Choroid plexus epithelial cell (primary cell): ENCODE measurements at regions not wholly inside any gene's neighbourhood (a gene's known extent, or its start where the extent isn't known, plus 50 kb on each side); places are given as distances from the start of the nearest gene placed in this dataset.

Experiments used
- DNase-seq: peaks from one replicate; pipeline ENCODE4 v3.0.0-alpha.2; 2010; ENCODE audit warnings: low read depth
- H3K4me3 ChIP-seq: 2 replicates; pipeline ENCODE4 v1.5.1; 2011; ENCODE audit warnings: low read depth, mild to moderate bottlenecking, control low read depth, low read length, moderate library complexity
- TF ChIP-seq, protein P1 (sequence below): conservative IDR thresholded peaks from 2 replicates; pipeline ENCODE4 v1.5.1; 2011; ENCODE audit warnings: low read depth, mild to moderate bottlenecking, control low read depth, inconsistent platforms, low read length, moderate library complexity

DNA sequence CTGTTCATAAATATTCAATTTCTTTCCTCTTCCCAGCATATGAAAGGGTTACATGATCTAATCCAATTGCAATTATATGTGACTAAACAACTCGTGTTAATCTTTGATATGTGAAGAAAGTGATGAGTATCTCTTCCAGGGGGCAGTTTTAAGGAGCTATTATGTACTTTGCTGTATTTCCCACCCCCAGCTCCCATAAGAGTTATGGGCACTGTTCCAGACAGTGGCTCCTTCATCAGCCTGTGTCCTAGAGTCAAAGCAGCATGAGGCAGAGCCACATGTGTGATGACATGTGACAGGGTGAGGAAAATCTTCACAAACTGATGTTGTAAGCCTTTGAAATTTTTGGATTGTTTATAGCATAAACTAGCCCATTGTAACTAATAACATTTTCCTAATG, 315.4 kb downstream of the DIPK2A start:
- TF ChIP-seq, protein P1, sequence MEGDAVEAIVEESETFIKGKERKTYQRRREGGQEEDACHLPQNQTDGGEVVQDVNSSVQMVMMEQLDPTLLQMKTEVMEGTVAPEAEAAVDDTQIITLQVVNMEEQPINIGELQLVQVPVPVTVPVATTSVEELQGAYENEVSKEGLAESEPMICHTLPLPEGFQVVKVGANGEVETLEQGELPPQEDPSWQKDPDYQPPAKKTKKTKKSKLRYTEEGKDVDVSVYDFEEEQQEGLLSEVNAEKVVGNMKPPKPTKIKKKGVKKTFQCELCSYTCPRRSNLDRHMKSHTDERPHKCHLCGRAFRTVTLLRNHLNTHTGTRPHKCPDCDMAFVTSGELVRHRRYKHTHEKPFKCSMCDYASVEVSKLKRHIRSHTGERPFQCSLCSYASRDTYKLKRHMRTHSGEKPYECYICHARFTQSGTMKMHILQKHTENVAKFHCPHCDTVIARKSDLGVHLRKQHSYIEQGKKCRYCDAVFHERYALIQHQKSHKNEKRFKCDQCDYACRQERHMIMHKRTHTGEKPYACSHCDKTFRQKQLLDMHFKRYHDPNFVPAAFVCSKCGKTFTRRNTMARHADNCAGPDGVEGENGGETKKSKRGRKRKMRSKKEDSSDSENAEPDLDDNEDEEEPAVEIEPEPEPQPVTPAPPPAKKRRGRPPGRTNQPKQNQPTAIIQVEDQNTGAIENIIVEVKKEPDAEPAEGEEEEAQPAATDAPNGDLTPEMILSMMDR = no peak
- no peak overlapping the region for H3K4me3 ChIP-seq
- no peak for DNase-seq

DNA sequence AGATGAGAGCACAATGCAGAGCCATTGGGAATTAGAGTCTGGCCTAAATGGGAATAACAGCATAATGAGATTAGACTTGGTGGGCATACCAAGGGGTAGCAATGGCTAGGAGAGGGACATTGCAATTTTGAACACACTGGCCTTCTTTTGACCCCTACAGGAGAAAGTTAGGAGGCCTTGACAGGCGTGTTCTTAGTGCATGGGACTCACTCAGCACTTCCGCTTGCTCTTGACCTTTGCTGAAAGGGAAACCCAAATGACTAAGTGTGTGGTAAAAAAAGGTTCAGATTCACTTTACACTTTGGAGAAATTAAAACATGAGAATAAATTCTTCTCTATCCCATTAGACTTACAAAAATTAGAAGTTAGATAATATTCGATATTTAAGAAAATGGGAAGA, 317.4 kb downstream of the DIPK2A start:
- TF ChIP-seq, protein P1 = no peak
- H3K4me3 ChIP-seq = no peak overlapping the region
- no peak for DNase-seq

DNA sequence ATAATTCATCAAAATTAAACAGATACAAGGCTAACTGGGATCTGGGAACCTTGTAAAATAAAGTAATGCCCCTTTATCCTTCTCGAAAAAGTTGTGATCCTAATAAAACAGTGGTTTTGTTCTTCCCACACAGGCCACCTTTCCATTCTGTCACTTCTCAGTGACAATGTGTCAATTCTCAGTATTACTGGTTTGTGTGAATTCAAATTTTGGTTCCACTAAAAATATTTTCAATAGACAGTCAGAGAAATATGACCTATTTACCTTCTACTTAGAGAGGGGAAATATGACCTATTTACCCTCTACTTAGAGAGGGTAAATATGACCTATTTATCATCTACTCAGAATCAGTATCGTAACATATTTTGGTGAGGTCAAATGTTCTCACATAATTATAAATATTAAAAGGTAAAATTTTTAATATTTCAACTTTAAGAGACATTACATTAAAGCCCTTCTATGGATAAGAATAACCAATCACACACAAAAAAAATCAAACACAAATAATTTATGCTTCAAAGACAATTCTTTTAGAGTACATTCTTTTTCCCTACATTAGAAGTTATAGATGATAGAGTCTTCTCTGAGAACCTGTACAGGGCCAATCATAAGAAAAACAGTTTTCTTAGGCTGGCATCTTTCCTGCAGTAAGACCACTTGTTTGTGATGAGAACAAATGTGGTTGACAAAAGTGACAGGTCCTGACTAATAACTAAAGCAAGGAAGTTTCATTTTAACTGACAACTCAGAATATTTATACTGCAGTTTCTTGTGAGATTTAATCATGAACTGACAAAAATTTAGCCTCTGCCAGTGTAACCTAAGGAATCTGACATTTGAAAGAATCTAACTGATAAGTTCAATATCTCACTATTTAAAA, 323.3 kb downstream of the DIPK2A start:
- DNase-seq = no peak
- TF ChIP-seq, protein P1 = no peak
- H3K4me3 ChIP-seq = no peak overlapping the region

- TF ChIP-seq, protein P1 = no peak
- H3K4me3 ChIP-seq = no peak overlapping the region
- DNase-seq = no peak
These were observed 324.0 kb downstream of the DIPK2A start for GRCh38 chr3:144295613-144296012.

- DNase-seq = no peak
- TF ChIP-seq, protein P1 = no peak
- no peak overlapping the region for H3K4me3 ChIP-seq
These were observed 325.2 kb downstream of the DIPK2A start for GRCh38 chr3:144296808-144297207.

GRCh38 chr3:144301863-144302262, 330.2 kb downstream of the DIPK2A start:
- no peak overlapping the region for H3K4me3 ChIP-seq
- TF ChIP-seq, protein P1 = no peak
- no peak for DNase-seq

DNA sequence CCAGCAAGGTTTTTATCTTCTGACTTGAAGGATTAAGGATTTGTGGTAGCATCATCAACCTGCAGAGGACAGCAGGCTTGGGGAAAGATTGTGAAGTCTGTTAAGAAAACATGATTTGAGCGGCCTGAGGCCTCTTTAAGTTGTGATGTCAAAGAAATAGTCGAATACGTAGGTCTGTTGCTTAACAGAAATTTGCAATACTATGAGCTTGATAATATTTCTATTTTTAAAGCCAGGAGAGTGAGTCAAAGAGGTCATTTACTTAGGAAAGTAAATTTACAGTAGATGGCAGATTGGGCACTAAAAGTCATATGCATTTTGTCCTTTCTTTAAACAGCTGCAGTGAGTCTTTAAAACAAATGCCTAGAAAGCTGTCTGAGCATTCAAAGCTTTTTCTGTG, 336.3 kb downstream of the DIPK2A start:
- TF ChIP-seq, protein P1 = no peak
- H3K4me3 ChIP-seq = no peak overlapping the region
- DNase-seq = no peak
